HCT116 (cell line): ENCODE measurements at regions not wholly inside any gene's neighbourhood (a gene's known extent, or its start where the extent isn't known, plus 50 kb on each side); places are given as distances from the start of the nearest gene placed in this dataset.

ENCODE experiments used
- ATAC-seq: fragments of 200-7000 bp; cut with Tn5 transposase; 2 replicates; pipeline ENCODE4 v1.9.1; 2020; ENCODE audit warnings: mild to moderate bottlenecking, moderate library complexity
- BruUV-seq: library from RNA; stranded (reverse); fragments of 400-500 nt; replicated peaks from 2 replicates; lab custom pipeline; 2021; lab: Mats Ljungman, UMichigan
- CTCF ChIA-PET: fragments of 300-600 bp; sonication (Branson Sonifier 250); formaldehyde crosslinking; loops from one replicate; lab custom pipeline; 2021; ENCODE audit warnings: antibody characterized with exemption; lab: Charles Lee
- POLR2A ChIA-PET: fragments of 300-600, 350-600 bp; sonication (Branson Sonifier 250); formaldehyde crosslinking; loops from one replicate; lab custom pipeline; 2021; ENCODE audit warnings: antibody characterized with exemption; lab: Charles Lee
- RAD21 ChIA-PET, 2 experiments: fragments of 300-600 bp; sonication (Branson Sonifier 250); formaldehyde crosslinking; loops; one replicate each; lab custom pipeline; 2023; ENCODE audit warnings: low total read pairs in 2 of 2; ENCODE audit not compliant: uncharacterized antibody in 2 of 2, unreplicated experiment in 2 of 2, low non-redundant PET in 1 of 2; lab: Charles Lee
- DNase-seq: peaks from one replicate; pipeline ENCODE4 v3.0.0-alpha.2; 2010; ENCODE audit warnings: low read depth, low spot score
- H2AFZ ChIP-seq: fragments of 200-600 bp; shearing (Covaris generic), sonication (generic); 2 replicates; pipeline ENCODE4 v1.6.1; 2017; ENCODE audit warnings: low read depth, mixed run types, mixed read lengths, antibody characterized with exemption, low read length; ENCODE audit not compliant: poor library complexity, severe bottlenecking
- H3K27ac ChIP-seq: 2 replicates; pipeline ENCODE4 v1.5.1; 2012; ENCODE audit warnings: low read depth, low read length
- H3K27me3 ChIP-seq: fragments of 200-600 bp; sonication (generic); 2 replicates; pipeline ENCODE4 v1.6.1; 2016; ENCODE audit warnings: mixed run types, low read length, mixed read lengths; ENCODE audit not compliant: insufficient read depth
- H3K36me3 ChIP-seq, 2 experiments: fragments of 200-500 bp in 1 of 2; fragments of 200-600 bp in 1 of 2; sonication (Bioruptor generic) in 1 of 2; sonication (generic) in 1 of 2; 2 replicates each; pipeline versions ENCODE4 v1.5.1 to v1.6.1; 2014 to 2016; ENCODE audit warnings: low read length in 2 of 2, inconsistent platforms in 1 of 2, mixed read lengths in 1 of 2, mixed run types in 1 of 2; ENCODE audit not compliant: insufficient read depth in 2 of 2, control insufficient read depth in 1 of 2
- H3K4me1 ChIP-seq, 2 experiments: fragments of 200-600 bp in 1 of 2; sonication (generic) in 1 of 2; 2 replicates each; pipeline versions ENCODE4 v1.5.1 to v1.6.1; 2012 to 2017; ENCODE audit warnings: low read length in 2 of 2, inconsistent platforms in 1 of 2, mild to moderate bottlenecking in 1 of 2, mixed read lengths in 1 of 2, mixed run types in 1 of 2, moderate library complexity in 1 of 2; ENCODE audit not compliant: insufficient read depth in 2 of 2, control insufficient read depth in 1 of 2
- H3K4me2 ChIP-seq: fragments of 200-600 bp; sonication (generic); 2 replicates; pipeline ENCODE4 v1.6.1; 2017; ENCODE audit warnings: mixed run types, low read length, mixed read lengths
- H3K4me3 ChIP-seq, 2 experiments: fragments of 200-600 bp in 1 of 2; sonication (generic) in 1 of 2; replicated peaks in 1 of 2; 2 replicates each; pipeline ENCODE4 v1.5.1; 2011 to 2016; ENCODE audit warnings: low read length in 2 of 2, control low read depth in 1 of 2, low read depth in 1 of 2, mild to moderate bottlenecking in 1 of 2, mixed read lengths in 1 of 2, mixed run types in 1 of 2
- H3K79me2 ChIP-seq: fragments of 200-600 bp; sonication (generic); 2 replicates; pipeline ENCODE4 v1.6.1; 2017; ENCODE audit warnings: mild to moderate bottlenecking, mixed run types, low read length, moderate library complexity, mixed read lengths; ENCODE audit not compliant: insufficient read depth
- H3K9ac ChIP-seq: fragments of 200-600 bp; sonication (generic); 2 replicates; pipeline ENCODE4 v1.6.1; 2016; ENCODE audit warnings: low read length, mixed read lengths
- H3K9me2 ChIP-seq: fragments of 200-600 bp; sonication (generic), shearing (Covaris generic); 2 replicates; pipeline ENCODE4 v1.6.1; 2017; ENCODE audit warnings: mixed run types, mild to moderate bottlenecking, moderate library complexity; ENCODE audit not compliant: insufficient read depth
- H3K9me3 ChIP-seq, 2 experiments: fragments of 200-500 bp in 1 of 2; fragments of 200-600 bp in 1 of 2; sonication (Bioruptor generic) in 1 of 2; sonication (generic) in 1 of 2; 2 replicates each; pipeline ENCODE4 v1.6.1; 2014 to 2017; ENCODE audit warnings: low read length in 2 of 2, mixed read lengths in 2 of 2, inconsistent platforms in 1 of 2, low read depth in 1 of 2, mild to moderate bottlenecking in 1 of 2, mixed run types in 1 of 2, moderate library complexity in 1 of 2; ENCODE audit not compliant: control insufficient read depth in 1 of 2, insufficient read depth in 1 of 2
- H4K20me1 ChIP-seq: fragments of 200-600 bp; sonication (generic), shearing (Covaris generic); 2 replicates; pipeline ENCODE4 v1.6.1; 2017; ENCODE audit warnings: mixed run types, mild to moderate bottlenecking, moderate library complexity; ENCODE audit not compliant: insufficient read depth
- CBX3 ChIP-seq: IDR thresholded peaks from 2 replicates; pipeline ENCODE4 v1.6.1; 2012; ENCODE audit warnings: low read depth
- ELF1 ChIP-seq: IDR thresholded peaks from 2 replicates; pipeline ENCODE4 v1.6.1; 2012; ENCODE audit warnings: low read depth, borderline replicate concordance
- JUND ChIP-seq: IDR thresholded peaks from 2 replicates; pipeline ENCODE4 v1.6.1; 2012
- POLR2AphosphoS5 ChIP-seq: IDR thresholded peaks from 2 replicates; pipeline ENCODE4 v1.6.1; 2011; ENCODE audit warnings: mild to moderate bottlenecking, low read depth, low read length, moderate library complexity
- SIN3A ChIP-seq: IDR thresholded peaks from 2 replicates; pipeline ENCODE4 v1.6.1; 2012; ENCODE audit warnings: low read depth
- SRF ChIP-seq: IDR thresholded peaks from 2 replicates; pipeline ENCODE4 v1.6.1; 2012; ENCODE audit warnings: low read depth
- ZNF274 ChIP-seq: fragments of 200-500 bp; sonication (Bioruptor generic); IDR thresholded peaks from 2 replicates; pipeline ENCODE4 v1.6.1; 2014; ENCODE audit warnings: mild to moderate bottlenecking, low read depth, low read length, inconsistent platforms
- intact Hi-C: fragments of 100-400 bp; cut with micrococcal nuclease; formaldehyde crosslinking; loops from 2 replicates; pipeline ENCODE4 v1.10.0; 2022

DNA sequence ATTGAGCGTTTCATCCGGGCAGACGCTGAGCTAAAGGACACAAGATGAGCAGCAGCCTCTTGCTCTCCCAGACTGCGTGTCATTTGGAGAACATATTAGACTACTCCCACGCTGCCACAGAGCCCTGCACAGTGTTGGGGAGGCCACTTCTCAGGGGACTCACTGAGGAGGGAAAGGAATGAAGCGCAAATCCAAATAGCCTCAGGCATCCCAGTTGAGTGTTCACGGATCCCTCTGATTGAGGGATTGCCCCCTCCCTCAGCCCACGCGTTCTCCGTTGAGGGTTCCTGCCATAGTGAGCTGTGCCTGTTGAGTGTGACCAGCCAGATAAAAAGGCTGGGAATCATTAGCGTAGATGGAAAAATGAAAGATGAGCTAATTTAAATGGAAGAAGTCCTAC, 563.4 kb downstream of the ACTR3B start:
- no peaks in the 10 kb centered on the region for H3K27me3 ChIP-seq
- ChIA-PET POLR2A (no interaction called here), RAD21 (no interaction called here), CTCF (no interaction called here)
- H3K36me3 ChIP-seq: no peaks in the 10 kb centered on the region
- no peaks in the 10 kb centered on the region for H4K20me1 ChIP-seq
- no TSS peak for BruUV-seq
- H3K4me2 ChIP-seq: no peak overlapping the region
- H2AFZ ChIP-seq: no peak overlapping the region
- no peak overlapping the region for H3K9ac ChIP-seq
- no peaks in the 10 kb centered on the region; a peak in 1 of 4 replicates for H3K9me3 ChIP-seq
- H3K4me3 ChIP-seq: no peak overlapping the region
- intact Hi-C loops: no loop called here
- H3K9me2 ChIP-seq: no peaks in the 10 kb centered on the region
- H3K4me1 ChIP-seq: no peaks in the 10 kb centered on the region
- H3K79me2 ChIP-seq: no peaks in the 10 kb centered on the region
- TF ChIP-seq JUND: no peak
- no peak for TF ChIP-seq SIN3A
- TF ChIP-seq ELF1: no peak
- TF ChIP-seq POLR2AphosphoS5: no peak
- ATAC-seq (no peak), DNase-seq (no peak)
- H3K27ac ChIP-seq: no peak overlapping the region

DNA sequence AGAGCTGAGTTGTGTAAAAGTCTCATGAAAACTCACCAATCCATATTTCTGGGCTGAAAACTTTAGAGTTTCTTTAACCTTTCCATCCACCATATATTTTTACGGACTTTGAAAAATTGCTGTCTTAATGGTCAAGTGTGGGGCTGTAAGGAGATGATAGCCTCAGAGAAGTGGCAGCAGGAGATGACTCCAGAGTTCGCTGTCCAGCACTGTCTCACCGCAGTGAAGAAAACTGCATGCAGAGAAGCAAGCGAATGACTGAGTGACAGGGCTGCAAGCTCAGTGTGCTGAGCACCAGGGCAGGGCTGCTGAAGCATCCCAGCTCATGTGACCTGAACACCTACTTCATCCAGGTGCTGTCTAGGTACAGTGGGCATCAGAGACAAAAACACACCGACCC, 564.5 kb downstream of the ACTR3B start:
- ATAC-seq: no peak
- intact Hi-C loops: no loop called here
- Histone ChIP-seq H3K4me2 (no peak overlapping the region), H4K20me1 (no peaks in the 10 kb centered on the region), H2AFZ (no peak overlapping the region), H3K9ac (no peak overlapping the region), H3K27ac (no peak overlapping the region), H3K4me3 (no peak overlapping the region), H3K27me3 (no peaks in the 10 kb centered on the region), H3K36me3 (no peaks in the 10 kb centered on the region), H3K79me2 (no peaks in the 10 kb centered on the region), H3K9me2 (no peaks in the 10 kb centered on the region), H3K9me3 (no peaks in the 10 kb centered on the region; a peak in 1 of 4 replicates), H3K4me1 (no peaks in the 10 kb centered on the region)
- RAD21 ChIA-PET: no interaction called here
- DNase-seq: no peak
- CTCF ChIA-PET: no interaction called here
- TF ChIP-seq ZNF274 (no peak), SRF (no peak), ELF1 (no peak), CBX3 (no peak)
- POLR2A ChIA-PET: no interaction called here
- BruUV-seq: no TSS peak
